LHCN-M2 (cell line): ENCODE measurements at regions not wholly inside any gene's neighbourhood (a gene's known extent, or its start where the extent isn't known, plus 50 kb on each side); places are given as distances from the start of the nearest gene placed in this dataset.
A peak's percentile ranks its signal among the peaks of the same experiment; 100 is the strongest.
"Not testable (repeated sequence)": the region's sequence is repeated elsewhere in the genome, so short reads cannot be mapped to it uniquely, and the experiment has no call there.

ENCODE experiments used
- DNase-seq: peaks from one replicate; pipeline ENCODE4 v3.0.0-alpha.2; 2012; ENCODE audit warnings: low read depth

DNA sequence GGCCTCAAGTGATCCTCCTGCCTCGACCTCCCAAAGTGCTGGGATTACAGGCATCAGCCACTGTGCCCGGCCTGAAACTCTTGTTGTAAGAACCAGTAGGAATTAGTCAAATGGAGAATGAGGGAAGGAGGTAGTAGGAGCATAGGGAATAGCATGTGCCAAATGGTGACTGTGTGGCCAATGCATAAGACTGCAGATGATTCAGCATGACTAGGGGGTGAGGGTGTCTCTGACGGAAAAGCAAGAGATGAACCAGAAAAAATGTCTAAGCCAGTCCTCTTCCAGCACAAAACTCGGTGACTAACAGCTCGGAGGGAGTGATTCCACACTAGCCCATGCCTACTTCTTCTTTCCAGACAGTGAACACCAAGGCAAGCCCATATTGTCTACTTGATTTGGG lies 58.2 kb upstream of the DUSP21 start:
- DNase-seq = peak; percentile 69

DNA sequence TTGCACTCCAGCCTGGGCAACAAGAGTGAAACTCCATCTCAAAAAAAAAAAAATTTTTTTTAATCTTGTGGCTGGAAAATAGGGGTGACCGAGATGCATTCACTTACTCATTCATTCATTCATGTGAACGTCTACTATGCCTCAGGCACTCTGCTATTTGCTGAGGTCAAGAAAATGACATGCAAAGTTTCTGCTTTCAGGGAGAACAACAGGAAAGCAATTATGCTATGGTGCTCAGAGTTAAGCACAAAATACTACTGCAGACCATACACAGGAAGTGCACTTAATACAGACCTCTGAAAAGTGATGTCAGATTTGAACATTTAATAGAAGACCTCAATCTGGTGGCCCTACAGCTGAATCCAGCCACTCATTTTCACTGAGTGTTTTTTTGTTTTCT lies 59.6 kb upstream of the DUSP21 start:
- no peak for DNase-seq

DNA sequence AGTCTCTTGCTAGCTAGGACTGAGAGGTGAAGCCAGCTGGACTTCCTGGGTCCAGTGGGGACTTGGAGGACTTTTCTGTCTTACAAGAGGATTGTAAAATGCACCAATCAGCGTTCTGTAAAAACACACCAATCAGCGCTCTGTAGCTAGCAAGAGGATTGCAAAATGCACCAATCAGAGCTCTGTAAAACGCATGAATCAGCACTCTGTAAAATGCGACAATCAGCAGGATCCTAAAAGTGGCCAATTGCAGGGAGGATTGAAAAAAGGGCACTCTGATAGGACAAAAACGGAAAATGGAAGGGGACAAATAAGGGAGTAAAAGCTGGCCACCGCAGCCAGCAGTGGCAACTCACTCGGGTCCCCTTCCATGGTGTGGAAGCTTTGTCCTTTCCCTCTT lies 65.6 kb upstream of the DUSP21 start:
- no peak for DNase-seq

DNA sequence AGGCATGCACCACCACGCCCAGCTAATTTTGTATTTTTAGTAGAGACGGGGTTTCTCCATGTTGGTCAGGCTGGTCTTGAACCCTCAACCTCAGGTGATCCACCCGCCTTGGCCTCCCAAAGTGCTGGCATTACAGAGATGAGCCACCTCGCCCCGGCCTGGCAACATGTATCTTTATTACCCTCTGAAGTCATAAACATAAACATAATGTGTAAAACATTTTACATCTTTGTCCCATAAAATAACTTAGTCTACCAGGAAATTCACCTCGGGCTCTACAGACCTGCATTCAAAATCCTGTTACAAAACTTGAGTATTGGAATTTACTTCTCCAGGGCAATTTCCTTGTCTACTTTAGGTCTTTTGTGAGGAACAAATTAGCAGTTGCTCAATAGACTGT lies 68.1 kb upstream of the DUSP21 start:
- DNase-seq = no peak

DNA sequence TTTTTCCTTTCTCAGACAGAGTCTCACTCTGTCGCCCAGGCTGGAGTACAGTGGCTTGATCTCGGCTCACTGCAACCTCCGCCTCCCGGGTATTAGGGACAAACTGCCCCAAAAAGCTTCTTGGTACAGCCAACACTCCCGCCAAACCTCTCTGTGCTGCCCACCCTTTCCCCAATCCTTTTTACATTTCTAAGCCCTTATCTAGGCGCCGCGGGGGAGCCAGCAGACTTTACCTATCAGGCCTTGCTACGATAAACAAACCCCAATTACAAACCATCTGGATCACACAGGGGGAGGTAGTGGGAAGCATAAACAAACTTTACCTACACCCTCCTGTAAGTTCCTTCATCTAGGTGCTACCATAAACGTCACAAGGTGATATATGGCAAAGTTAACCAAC lies 69.8 kb upstream of the DUSP21 start:
- not testable (repeated sequence) for DNase-seq

DNA sequence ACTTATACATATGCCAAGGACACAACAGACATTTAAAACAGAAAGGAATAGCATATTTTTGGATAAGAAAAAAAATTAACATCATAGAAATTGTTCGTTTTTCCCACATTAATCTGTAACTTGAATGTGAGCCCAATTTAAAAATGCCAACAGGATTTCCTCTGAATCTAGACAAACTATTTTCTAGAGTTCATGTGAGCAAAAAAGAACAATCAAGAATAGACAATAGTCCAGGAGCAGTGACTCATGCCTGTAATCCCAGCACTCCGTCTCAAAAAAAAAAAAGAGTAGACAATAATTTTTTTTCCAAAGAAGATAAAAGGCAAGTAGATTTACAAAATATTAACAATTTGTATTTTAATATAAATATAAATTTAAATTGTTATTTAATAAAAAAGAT lies 73.7 kb upstream of the DUSP21 start:
- DNase-seq = no peak

DNA sequence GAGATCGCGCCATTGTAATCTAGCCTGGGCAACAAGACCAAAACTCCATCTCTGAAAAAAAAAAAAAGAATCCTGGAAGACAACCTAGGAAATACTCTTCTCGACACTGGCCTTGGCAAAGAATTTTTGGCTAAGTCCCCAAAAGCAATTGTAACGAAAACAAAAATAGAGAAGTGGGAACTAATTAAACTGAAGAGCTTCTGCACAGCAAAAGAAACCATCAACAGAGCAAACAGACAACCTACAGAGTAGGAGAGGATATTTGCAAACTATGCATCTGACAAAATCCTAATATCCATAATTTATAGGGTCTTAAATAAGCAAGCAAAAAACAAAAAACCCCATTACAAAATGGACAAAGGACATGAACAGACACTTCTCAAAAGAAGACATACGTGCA lies 76.5 kb upstream of the DUSP21 start:
- DNase-seq = no peak

DNA sequence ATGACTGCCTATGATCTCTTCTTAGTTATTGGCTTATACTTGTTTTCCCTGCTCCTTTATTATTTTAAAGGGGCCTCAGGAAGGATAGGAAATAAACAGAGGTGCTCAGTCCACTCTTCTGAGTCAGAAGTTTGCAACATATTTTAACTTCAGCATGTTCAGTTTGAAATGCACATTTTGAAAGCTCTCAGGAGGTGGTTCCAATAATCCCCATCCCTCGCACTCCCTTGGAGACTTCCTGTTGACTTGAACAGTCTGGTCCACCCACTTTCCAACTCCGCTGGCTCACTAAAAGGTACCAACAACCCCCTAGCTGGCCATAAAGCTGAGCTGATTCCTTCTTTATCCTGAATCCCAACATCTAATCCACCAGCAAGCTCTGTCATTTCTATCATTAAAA lies 78.3 kb upstream of the DUSP21 start:
- DNase-seq = no peak

DNA sequence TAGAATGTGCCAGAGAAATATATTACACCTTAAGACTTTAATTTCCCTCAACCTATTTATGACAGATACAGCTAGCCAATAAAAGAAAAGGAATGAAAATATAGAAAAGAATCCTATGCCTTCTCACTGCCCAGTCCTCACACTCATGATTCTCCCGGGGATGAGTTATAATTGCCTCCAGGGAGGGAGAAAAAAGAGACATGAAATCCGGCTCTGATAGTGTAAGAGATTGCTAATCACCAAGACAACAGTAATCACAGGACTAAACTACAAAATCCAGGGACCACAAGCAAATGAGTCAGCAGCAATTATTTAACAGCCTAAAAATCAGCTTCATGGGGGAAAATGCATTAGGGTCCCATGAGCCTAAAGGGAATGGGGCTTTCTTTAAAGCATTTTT lies 95.9 kb upstream of the DUSP21 start:
- peak; percentile 44 for DNase-seq

DNA sequence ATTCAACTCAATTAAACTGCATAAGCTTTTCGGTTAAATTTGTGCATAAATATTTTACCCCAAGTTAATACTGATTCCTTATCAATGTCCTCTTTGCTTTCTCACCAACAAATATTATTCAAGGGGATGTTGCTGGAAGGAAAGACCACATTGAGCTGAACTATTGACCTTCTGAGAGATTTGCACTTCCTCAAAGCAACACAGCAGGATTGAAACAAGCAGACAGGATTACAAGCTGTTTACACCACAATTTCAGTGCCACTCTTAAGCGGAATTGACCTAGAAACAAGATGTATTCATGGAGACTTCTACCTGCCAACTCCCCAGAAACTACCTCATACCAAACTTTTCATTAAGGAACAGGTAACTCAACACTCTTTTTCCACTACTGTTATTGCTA lies 96.5 kb upstream of the DUSP21 start:
- no peak for DNase-seq

DNA sequence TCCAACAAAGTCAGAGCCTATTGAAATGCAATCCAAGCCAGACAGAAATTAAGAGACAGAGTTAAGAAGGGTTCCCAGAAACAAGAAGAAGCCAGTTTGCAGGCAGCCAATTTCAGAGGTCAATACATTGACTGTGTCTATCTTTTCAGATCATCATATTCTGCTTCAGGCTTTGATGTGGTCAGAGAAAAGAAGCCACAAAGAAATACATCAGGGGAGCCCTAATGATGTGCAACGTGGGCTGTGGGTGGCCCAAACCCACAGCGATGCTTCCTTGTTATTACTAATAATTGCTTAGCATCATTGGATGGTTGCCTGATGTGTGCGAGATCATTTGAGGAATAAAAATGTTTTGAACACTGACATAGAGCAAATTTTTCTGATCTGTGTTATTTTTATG lies 99.0 kb upstream of the DUSP21 start:
- no peak for DNase-seq

DNA sequence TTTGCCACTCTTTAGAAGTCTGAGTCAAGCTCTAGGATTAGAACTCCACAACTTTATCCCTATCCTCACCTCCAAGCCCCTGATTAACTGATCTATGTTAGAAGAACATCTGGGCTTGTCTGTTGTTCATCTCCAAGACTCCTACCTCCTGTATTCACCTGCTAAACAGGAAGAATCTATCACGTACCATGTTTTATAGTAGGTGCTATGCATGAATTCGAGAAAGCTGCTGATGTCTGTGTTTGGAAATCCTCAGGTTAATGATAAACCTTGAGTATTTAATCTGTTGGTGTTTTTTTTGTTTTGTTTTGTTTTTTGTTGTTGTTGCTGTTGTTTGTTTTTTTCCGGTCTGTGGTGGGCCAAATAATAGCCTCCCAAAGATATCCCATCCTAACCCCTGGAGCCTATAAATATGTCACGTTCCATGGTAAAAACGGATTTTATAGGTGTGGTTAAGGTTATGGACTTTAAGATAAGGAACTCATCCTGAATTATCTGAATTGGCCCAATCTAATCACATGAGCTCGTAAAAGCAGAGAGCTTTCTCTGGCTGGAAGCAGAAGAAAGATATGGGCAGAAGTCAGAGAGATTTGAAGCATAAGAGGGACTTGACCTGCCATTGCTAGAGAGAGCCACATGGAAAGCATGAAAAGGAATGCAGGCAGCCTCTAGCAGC lies 101.2 kb upstream of the DUSP21 start:
- no peak for DNase-seq

DNA sequence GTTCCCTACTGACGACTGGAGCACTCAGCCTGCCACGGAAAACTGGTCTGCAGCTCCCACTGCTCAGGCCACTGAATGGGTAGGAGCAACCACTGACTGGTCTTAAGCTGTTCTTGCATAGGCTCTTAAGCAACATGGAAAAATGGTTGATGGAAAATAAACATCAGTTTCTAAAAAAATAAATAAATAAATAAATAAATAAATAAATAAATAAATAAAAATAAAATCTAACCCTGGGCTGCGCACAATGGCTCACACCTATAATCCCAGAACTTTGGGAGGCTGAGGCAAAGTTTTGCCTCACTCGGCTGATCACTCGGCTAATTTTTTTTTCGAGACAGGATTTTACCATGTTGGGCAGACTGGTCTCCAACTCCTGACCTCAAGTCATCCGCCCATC lies 102.0 kb upstream of the DUSP21 start:
- not testable (repeated sequence) for DNase-seq

DNA sequence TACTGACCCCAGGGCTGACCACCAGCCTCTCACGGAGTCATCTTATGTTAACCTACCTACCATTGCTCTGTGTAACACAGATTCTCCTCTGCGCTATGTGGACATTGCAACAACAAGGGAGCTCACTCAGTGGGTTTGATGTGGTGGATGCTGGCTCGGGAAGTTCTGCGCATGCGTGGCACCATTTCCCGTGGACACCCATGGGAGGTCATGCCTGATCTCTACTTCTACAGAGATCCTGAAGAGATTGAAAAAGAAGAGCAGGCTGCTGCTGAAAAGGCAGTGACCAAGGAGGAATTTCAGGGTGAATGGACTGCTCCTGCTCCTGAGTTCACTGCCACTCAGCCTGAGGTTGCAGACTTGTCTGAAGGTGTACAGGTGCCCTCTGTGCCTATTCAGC lies 102.4 kb upstream of the DUSP21 start:
- DNase-seq = not testable (repeated sequence)

DNA sequence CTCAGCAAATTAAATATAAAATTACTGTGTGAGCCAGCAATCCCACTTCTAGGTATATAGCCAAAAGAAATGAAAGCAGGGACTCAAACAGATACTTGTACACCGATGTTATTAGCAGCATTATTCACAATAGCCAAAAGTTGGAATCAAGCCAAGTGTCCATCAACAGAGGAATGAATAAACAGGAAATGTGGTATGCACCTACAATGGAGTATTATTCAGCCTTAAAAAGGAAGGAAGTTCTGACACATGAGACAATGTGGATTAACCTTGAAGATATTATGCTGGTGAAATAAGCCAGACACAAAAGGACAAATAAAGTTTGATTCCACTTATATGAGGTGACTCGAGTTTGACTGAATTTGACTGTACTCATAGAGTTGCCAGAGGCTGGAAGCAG lies 108.3 kb upstream of the DUSP21 start:
- no peak for DNase-seq

DNA sequence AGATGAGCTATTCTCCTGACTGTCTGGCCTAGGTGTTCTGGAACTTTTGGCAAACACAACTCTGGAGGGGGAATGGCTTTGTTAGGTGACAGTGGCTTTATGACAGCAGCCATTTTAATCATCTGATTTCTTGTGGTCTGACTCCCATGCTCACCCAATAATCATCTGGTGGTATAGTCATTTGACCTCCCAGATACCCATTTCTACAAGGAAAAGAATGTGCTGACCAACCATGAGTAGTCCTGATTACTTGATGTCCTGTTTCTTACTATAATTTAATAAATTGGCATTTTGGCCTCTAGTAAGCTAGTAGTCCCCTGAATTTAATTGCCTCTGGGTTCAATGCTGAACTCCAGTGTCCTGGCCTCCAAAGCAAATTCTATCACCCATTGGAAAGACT lies 109.9 kb upstream of the DUSP21 start:
- peak; percentile 16 for DNase-seq

DNA sequence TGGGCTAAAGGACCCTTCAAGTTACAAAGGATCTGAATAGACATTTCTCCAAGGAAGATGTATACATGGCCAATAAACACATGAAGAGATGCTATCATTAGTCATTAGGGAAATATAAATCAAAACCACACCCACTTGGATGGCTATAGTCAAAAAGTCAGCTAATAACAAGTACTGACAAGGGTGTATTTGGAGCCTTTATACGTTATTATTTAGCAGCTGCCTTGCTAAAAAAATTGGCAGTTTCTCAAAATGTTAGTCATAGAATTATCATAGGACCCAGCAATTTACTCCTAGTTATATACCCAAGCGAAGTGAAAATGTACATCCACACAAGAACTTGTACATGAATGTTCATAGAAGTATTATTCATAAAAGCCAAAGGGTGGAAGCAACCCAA lies 112.7 kb upstream of the DUSP21 start:
- peak; percentile 20 for DNase-seq

DNA sequence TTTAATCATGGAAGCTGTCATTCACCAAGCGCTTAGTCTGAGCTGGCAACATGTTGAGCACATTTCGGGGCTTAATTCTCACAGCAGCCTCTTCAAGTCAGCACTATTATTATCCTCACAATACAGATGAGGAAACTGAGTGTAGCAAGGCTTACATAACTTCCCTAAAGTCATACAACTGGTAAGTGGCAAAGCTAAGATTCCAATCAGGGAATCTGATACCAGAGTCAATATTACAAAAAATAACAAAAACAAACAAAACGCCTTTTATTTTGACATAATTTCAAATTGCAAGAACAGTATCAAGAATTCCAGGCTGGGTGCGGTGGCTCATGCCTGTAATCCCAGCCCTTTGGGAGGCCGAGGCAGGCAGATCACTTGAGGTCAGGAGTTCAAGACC lies 120.4 kb upstream of the DUSP21 start:
- DNase-seq = no peak

DNA sequence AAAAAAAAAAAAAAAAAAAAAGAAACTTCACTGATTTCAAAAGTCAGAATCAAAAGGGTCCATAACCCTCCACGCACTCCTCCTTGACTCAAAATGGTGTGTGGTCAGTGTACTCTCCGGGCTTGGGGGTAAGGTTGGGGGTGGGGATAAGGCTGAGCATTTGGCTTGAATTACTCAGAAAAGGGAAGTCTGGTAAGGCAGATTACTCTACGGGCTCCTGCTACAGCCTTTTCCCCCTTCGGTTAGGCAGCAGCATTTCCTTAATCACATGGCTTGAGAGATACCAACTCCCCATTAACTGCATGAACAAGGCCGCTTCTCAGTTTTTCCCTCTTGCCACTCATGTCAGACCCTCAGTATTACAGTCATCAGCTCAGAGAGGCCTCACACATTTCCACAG lies 135.4 kb upstream of the DUSP21 start:
- no peak for DNase-seq

DNA sequence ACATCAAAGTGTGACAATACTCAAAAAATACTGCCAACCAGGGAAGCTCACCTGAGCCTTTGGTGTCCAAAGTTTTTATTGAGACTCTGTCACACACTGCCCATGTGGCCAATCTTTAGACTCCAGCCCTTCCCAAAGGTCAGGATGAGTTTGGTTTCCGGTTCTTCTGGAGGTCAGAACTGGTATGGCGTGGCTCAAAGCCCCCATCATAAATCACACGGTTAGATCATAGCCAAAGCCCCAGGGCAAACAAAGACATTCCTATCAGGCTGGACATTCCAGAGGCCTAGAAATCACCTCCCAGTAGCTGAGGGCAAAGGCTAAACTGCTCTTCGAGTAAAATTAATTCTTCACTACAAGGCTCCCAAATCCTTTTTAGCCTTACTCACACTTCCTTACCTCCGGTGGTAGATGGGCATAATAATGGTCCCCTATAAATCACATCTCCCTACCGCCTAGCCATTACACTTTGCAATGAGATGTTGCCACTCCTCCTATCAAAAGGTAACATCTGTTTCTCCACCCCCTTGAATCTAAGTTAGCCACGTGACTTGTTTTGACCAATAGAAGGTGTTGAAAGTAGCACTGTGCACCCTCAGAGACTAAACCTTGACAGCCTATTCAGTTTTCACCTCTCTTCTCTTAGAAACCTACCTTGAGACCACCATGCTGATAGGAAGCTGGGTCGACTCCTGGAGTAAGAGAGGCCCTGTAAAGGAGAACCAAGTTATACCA lies 137.8 kb upstream of the DUSP21 start:
- DNase-seq = no peak

DNA sequence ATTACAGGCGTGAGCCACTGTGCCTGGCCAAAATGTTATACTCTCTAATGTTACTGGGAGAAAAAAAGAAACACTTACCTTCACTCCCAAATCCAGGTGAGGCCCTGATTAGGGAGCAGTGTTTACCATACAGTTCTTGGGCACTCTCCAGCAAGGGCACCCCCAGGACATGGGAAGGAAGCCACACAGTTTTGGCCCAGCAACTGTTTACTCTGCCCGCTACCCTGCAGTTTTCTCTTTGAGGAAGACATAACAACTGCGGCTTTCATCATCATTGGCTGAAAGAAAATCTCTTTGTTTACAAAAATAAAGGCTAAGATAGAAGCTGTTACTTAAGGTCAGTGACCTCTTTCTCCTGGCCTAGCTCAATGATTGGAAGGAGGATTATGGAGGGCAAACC lies 145.5 kb upstream of the DUSP21 start:
- DNase-seq = no peak

DNA sequence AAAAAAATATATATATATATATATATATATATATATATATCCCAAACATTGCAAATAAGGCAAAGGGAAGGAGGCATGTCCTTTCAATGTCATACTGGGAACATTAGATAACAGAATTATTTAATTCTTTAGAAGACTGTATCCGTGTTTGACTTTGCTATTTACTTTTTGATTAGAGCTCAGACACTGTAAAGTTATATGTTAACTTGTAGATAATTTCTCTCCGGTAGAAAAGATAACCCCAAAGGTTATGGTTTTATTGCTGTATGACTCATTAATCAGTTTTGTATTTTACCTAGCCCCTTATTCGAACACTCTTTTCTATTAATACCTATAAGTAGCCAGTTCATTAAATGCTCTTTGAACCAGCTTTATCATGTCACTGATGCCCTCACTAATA lies 150.6 kb upstream of the DUSP21 start:
- DNase-seq = no peak

DNA sequence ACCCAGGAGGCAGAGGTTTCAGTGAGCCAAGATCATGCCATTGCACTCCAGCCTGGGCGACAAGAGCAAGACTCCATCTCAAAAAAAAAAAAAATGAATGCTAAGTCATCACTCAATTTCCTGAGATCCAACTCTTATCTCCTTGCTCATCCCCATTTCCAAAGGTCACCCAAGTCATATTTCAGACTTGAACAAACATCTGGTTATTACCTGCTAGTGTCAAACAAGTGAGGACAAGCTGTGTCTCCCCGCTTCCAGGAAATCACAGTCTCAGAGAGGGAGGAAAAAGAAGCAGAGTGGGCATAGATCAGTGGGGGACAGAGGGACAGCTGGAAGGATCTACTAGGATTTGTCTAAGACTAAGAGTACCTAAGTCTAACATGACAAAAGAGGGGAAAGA lies 147.5 kb upstream of the FUNDC1 start:
- no peak for DNase-seq
